ENCODE measurements at regions not wholly inside any gene's neighbourhood (a gene's known extent, or its start where the extent isn't known, plus 50 kb on each side); places are given as distances from the start of the nearest gene placed in this dataset.

GRCh38 chr11:17150521-17150920, 57.3 kb downstream of the PIK3C2A start:
- peaks cover 13% of the 10 kb centered on the region; the same call in 1 of the 2 replicates for H3K79me2 ChIP-seq (ENCODE audit: insufficient read depth)
- no peak overlapping the region for H3K4me2 ChIP-seq
- no peak for DNase-seq
- H3K27me3 ChIP-seq (ENCODE audit: insufficient read depth) = no peaks in the 10 kb centered on the region
- TF ChIP-seq NRF1 (IDR thresholded peaks at IDR 0.05; ENCODE audit: low read depth, low read length) = no peak
- no peak for TF ChIP-seq JUND (IDR thresholded peaks at IDR 0.05)
- TF ChIP-seq RCOR1 (IDR thresholded peaks at IDR 0.05; ENCODE audit: low read length) = no peak
- TF ChIP-seq REST (IDR thresholded peaks at IDR 0.05; ENCODE audit: low read depth, low read length) = no peak
- TF ChIP-seq NFIC (IDR thresholded peaks at IDR 0.05; ENCODE audit: borderline replicate concordance) = no peak
- TF ChIP-seq GABPA (IDR thresholded peaks at IDR 0.05; ENCODE audit: low read depth) = no peak
- no peak for TF ChIP-seq RFX5 (IDR thresholded peaks at IDR 0.05; ENCODE audit: low read length)
- TF ChIP-seq IRF3 (IDR thresholded peaks at IDR 0.05; ENCODE audit: low read depth, low read length) = no peak
- TF ChIP-seq ZBTB33 (IDR thresholded peaks at IDR 0.05; ENCODE audit: borderline replicate concordance, low read depth) = no peak
- TF ChIP-seq GATA2 (CRISPR knock-in tag; IDR thresholded peaks at IDR 0.05) = no peak
- no peak for TF ChIP-seq EZH2phosphoT487 (IDR thresholded peaks at IDR 0.05; ENCODE audit: borderline replicate concordance, low read depth)
- TF ChIP-seq FOXJ3 (CRISPR knock-in tag; IDR thresholded peaks at IDR 0.05) = no peak
- no peak for TF ChIP-seq RAD21 (IDR thresholded peaks at IDR 0.05; ENCODE audit: low read length)
- TF ChIP-seq TEAD4 (IDR thresholded peaks at IDR 0.05; ENCODE audit: borderline replicate concordance, insufficient read depth) = no peak
- no peak for TF ChIP-seq FOXM1 (IDR thresholded peaks at IDR 0.05; ENCODE audit: low read depth)
- CTCF ChIA-PET = no interaction called here
- H3K9ac ChIP-seq = no peak overlapping the region
- POLR2A ChIA-PET = interaction anchor here (1.2 kb wide), 1 partner anchor 73 kb away, joined by 3 read pairs; the partner anchor contains the start of gene RPS13
- H2AFZ ChIP-seq (ENCODE audit: low read depth) = no peak overlapping the region
- WGBS (ENCODE audit: low lambda C conversion rate) = 95% methylated on average over 2 of the region's 2 CpGs
- H3K36me3 ChIP-seq (replicated peaks in 1 of 2; ENCODE audit: control insufficient read depth in 1 of 2, insufficient read depth in 2 of 2, low read length in 1 of 2) = peaks cover 41 to 48% of the 10 kb centered on the region in 2 experiments
- H4K20me1 ChIP-seq (ENCODE audit: insufficient read depth) = no peaks in the 10 kb centered on the region
- H3K9me3 ChIP-seq = no peaks in the 10 kb centered on the region
- H3K4me3 ChIP-seq (ENCODE audit: low read depth in 2 of 2, low read length in 1 of 2) = no peak overlapping the region
- H3K9me2 ChIP-seq = no peaks in the 10 kb centered on the region
- no peak overlapping the region for H3K27ac ChIP-seq (ENCODE audit: low read depth in 2 of 2, low read length in 1 of 2)
- H3F3A ChIP-seq (replicated peaks; ENCODE audit: insufficient read depth) = peaks cover 12% of the 10 kb centered on the region
- H3K4me1 ChIP-seq (ENCODE audit: control insufficient read depth in 1 of 2, insufficient read depth in 2 of 2, low read depth in 1 of 2, low read length in 1 of 2) = peaks cover 0 to 5% of the 10 kb centered on the region in 2 experiments; a peak in 1 of 4 replicates
